Left colon (tissue), 2 donors: ENCODE measurements at regions not wholly inside any gene's neighbourhood (a gene's known extent, or its start where the extent isn't known, plus 50 kb on each side); places are given as distances from the start of the nearest gene placed in this dataset.

Experiments
- ATAC-seq: fragments of 200-7000 bp; cut with Tn5 transposase; one replicate; pipeline ENCODE4 v1.9.1; 2020; ENCODE audit warnings: mild to moderate bottlenecking, moderate library complexity
- DNase-seq, 2 donors: peaks; one replicate each; pipeline ENCODE4 v3.0.0-alpha.2; 2020
- intact Hi-C, 2 donors: fragments of 100-400 bp; cut with DNase I in 1 of 2; cut with micrococcal nuclease in 1 of 2; formaldehyde crosslinking; loops; one replicate each; pipeline versions ENCODE4 v1.11.2 to v1.14.0; 2022; cut with DNase I, micrococcal nuclease
- donor health status: DM: no; HTN: no; CAD: no.
- donor health status: DM: yes; HTN: yes; CAD: no.

DNA sequence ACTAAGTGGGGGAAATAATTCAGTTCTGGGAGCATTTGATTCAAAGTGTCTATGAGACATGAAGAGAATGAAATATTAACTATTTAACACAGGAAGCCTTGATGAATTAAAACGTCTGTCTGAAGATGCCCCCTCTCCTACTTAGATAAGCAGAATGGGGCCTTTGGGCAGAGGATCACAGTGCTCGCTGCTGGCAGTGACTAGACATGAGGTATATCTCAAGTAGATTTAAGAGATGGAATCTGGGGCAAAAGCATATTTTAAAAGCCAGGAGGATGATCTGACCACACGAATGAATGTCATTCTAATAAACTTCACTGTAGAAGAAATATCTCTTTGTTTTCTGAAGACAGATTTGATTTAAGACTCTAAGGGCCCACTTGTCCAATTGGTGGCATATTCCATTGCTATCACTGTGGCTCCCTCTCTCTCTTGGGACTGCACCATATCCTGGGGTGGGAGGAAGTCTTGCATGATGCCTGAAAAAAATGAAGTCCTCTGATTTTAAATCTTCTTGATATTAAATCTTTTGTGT is 254.0 kb downstream of the MAN2A1 start:
- ATAC-seq (no peak), DNase-seq (no peak)
- intact Hi-C loops = no loop called here

DNA sequence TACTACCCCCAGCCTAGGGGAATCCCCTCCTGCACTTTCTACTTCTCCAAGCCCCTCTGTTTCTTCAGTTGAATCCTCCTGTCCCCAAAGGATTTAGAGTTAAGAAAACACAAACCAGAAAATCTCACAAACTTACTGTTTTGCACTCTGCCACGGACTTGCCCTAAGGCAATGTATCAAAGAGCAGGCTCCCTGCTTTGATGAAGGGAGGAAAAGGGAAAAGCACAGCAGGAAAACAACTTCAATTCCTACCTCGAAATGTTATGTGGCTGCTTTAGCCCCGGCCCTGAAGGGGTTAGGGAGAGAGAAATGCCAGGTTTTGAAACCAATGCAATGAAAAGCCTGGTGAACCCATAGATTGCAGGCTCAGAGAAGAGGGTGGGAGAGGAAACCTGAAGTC is 254.7 kb downstream of the MAN2A1 start:
- intact Hi-C loops = no loop called here
- no peak for ATAC-seq

DNA sequence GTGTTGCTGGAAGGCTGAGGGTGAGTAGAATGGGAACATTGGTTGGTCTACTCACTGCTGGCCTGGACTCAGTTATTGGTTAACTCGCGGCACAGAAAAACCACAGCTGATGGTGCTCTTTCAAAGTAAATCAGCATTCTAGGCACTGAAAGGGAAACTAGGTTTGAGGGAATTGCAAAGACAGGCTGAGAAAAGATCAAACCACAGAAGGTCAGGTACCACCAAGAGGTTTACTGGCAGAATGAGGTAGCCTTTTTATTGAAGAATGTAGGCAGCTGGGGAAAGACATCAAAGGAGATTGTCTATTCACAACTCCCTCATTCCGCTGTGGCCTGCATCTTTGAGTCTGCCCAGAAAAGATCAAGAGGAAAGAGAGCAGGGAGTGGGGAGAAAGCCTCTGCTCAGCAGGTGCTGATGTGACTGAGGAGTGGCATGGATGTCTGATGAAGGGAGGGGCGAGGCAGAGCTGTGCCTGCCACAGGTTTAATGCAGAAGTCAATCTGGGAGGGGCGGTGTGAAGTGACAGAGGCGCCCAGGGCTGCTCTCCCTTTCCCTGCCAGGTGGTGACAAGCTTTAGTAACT is 255.5 kb downstream of the MAN2A1 start:
- no peak for ATAC-seq
- DNase-seq = no peak
- intact Hi-C loops = no loop called here

More for the DNA sequence above, 254.7 kb downstream of the MAN2A1 start:
- no peak for DNase-seq

DNA sequence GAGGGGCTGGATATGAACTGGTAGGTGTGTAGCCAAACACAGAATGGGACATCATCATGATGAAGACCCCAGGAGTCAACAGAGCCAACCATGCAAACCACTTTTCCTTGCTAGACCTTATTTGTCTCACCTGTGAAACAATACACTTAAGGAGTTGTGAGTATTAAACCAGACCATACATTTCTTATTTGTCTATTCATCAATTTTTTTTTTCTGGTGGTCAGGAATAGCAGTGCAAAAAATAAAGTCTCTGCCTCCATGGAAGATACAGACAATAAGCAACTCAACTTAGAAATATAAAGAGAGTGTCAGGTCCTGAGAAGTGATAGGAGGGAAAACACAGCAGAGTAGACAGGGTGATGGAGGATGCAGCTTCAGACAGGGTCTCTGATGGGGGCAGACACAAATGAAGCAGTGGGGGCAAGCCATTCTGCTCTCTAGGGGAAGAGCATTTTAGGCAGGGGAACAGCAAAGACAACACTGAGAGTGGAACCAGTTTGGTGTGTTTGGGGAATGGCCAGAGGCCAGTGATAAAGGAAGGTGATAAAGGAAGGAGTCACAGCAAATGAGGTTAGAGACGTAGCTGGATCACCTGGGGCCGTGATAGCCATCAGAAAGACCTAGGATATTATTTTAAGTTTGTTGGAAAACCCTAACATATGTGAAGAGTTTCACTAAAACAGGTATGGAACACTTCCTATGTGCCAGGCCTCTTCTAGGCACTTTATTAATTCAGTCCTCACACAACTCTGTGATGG is 256.2 kb downstream of the MAN2A1 start:
- intact Hi-C loops = no loop called here
- DNase-seq (no peak), ATAC-seq (no peak)

DNA sequence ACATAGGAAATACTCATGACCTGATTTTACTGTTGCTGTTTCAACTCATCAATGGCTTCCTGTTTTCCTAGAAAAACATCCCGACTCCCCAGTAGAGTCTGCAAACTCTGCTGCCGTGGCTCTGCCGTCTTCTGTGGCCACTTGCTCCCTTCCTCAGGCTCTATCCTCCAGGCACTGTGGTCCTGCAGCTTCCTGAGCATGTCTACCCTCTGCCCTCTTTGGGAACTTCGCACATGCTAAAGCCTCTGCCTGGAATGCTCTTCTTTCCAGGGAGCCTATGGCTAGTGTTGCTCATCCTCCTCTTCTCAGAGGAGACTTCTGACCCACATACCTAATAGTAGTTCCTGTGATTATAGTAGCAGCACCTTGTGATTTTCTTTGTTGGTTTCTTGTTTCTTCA is 256.9 kb downstream of the MAN2A1 start:
- no peak for ATAC-seq
- DNase-seq = no peak
- intact Hi-C loops = no loop called here

DNA sequence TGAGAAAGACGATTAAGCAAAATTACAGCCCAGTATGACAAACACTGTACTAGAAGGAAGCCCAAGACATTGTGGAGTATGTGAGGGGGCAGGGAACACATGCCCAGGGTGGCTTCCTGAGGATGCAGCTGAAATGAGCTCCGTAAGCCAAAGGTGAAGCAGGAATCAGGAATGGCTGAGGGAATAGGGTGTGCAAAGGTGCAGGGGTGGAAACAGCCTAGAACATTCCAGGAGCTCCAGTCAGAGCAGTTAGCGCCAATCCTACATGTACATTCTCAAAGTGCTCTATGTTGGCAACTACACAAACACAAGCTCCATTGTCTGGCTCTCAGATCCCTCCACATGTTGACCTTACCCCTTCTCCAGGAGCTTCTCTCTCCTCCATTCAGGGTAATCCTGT is 257.9 kb downstream of the MAN2A1 start:
- ATAC-seq = no peak
- DNase-seq = no peak
- intact Hi-C loops = no loop called here

DNA sequence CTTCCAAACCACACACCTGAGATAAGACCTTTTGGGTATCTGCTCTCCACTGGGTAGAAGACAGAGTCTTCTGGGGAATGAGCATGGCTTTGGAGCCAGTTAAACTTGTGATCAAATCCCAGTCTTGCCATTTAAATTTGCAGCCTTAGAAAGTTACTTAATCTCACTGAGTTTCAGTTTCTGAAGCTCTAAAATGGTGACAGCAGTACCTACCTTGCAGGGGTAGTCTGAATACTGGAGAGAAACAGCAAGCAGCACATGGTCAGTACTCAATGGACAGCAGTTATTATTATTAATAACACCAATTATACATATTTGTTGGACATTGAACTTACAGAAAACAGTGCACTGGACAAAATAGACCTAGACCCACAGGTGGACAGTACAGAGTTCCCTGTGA is 260.9 kb downstream of the MAN2A1 start:
- intact Hi-C loops = no loop called here
- ATAC-seq (no peak), DNase-seq (no peak)

DNA sequence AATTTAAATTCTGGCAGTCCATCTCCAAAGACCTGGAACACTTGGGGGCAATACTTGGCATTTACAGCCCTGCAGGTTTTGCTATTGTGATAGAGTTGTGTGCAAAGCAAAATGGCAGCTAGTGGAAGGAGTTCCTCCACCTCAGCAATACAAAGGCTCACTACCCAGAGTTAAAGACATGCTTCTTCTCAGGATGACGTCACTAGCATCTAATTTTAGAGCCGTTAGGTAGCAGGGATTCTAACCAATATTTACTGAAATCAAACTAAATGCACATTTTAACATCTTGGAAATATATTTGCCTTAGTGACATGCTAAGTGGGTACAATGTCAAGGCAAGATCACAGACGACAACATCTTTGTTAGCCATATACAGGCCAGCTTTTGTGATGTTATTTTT is 261.6 kb downstream of the MAN2A1 start:
- intact Hi-C loops = no loop called here
- ATAC-seq = no peak
- no peak for DNase-seq

DNA sequence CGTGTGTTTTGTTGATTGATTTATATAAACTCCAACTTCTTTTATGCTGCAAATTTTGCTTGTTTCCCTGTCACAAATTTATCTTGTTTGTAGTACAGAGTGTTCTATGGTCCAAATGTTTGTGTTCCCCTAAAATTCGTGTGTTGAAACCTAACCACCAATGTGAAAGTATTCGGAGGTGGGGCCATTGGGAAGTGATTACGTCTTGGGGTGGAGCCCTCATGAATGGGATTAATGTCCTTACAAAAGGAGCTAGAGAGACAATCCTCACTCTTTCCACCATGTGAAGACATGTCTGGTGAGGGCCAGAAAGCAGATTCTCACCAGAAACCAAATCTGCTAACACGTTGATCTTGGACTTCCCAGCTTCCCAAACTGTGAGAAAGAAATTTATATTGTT is 262.0 kb downstream of the MAN2A1 start:
- ATAC-seq = no peak
- DNase-seq = no peak
- intact Hi-C loops = no loop called here

DNA sequence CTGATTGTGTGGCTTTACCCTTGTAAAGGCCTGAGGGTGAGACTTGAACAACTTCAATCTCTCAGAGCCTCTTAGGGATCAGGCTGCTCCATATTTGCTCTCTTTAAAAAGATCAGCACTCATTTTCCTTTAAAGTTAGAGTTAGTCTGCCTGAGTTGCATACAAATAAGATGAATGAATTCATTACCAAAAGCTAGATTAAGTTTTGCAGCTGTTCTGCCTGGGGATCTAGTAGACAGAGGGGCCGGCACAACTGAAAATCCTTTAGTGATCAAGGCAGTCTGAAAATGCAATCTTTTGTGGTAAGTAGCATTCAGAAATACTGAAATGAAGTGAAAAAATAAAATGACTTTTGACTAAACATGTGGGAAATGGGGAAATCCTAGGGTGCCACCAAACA is 264.0 kb downstream of the MAN2A1 start:
- intact Hi-C loops = no loop called here
- DNase-seq (no peak), ATAC-seq (no peak)

DNA sequence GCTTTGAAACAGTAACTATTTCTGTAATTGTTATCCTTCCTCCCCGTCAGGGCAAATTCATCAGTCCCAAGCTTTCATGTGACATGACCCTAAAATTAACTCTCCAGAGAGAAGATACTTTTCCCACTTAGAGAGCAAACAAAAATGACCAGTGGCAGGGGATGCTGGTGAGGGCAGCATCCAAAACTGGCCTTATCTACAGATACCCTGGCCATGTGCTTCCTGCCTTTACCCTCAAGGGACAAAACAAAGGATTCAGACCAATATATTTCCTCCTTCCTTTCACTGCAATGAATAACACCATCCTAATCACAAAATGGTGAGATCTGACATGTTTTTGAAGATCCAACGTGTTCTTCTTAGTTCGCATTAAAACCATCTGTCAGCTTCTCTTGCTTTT is 267.2 kb downstream of the MAN2A1 start:
- DNase-seq (no peak), ATAC-seq (no peak)
- intact Hi-C loops = no loop called here

DNA sequence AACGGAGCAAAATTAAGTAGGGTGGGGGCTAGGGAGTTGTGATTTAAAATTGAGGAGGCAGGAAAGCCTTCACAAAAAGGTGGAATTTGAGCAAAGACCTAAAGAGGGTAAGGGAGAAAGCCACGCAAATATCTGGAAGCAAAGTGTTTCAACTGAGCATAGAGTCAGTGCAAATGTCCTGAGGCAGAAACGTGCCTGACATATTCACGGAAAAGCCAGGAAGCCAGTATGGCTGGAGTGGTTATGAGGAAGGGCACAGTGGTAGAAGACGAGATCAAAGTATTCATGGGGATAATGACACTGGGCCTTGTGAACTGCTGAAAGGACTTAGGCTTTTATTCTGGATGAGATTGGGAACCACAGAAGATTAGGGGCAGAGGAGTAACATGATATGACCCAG is 268.4 kb downstream of the MAN2A1 start:
- ATAC-seq = no peak
- DNase-seq = no peak
- intact Hi-C loops = no loop called here

DNA sequence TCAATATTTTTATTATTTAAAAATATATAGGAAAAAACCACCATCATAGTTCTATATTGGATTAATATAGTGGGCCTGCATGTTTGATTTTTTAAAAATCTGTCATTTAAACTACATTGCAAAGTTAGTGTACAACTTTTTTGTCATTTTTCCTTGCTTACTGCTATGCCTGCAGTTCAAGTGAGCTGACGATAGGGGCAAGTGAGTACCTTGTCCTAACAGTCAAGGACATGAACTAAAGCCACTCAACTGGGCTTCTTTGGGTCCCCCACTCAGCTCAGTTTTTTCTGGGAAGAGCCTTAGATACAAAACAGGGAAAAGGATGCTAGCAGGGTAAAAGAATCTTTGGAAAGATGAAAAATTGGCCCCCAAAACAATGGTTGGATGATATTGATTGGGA is 269.9 kb downstream of the MAN2A1 start:
- ATAC-seq = no peak
- intact Hi-C loops = no loop called here
- no peak for DNase-seq

DNA sequence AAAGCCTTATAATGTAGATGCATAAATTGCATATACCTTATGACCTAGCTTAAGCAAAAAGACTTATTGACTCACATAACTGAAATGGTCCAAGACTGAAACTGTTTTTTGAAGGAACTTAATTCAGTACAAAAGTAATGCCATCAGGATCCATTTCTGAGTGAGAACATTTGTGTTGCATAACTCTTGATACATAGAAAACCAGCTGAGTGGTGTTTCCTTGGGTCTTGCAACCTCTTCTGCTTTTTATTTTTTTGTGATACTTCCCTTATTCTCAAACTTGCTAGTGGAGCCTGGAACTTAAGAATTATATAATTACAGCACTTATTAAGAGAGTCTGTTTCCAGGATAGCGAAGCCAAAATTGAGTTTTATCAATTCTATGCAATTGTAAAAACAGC is 272.0 kb downstream of the MAN2A1 start:
- ATAC-seq (no peak), DNase-seq (no peak)
- intact Hi-C loops = no loop called here

DNA sequence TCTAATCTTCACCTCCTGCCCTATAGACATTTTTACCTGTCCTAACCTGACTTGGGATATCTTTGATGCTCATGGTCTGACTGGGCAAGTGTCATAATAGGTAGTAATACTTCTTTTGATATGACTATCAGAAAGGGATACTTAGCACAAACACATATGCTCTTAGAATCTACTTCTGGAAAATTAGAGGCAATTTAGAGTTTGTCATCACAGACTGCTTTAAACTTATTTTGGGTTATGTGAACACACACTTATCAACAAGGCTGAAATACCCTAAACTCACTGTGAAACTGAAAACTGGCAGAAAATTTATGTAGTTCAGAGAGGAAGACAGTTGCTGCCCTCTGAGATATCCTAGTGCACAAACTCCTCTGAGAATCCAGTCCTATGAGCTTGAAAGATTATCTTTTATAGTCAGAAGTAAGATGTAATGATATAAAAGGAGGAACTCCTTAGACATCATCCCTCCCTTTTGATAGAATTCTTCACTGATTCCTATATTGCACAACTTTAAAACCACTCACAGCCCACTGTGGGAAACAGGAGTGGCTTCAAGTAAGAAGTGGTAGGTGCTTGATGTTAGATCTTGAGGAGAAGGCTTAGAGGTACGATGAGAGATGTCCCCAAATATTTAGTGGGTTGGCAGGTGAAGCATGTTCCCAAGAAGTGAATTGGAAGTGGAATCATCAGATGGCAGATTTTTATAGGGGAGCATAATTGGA is 273.3 kb downstream of the MAN2A1 start:
- ATAC-seq (no peak), DNase-seq (no peak)

DNA sequence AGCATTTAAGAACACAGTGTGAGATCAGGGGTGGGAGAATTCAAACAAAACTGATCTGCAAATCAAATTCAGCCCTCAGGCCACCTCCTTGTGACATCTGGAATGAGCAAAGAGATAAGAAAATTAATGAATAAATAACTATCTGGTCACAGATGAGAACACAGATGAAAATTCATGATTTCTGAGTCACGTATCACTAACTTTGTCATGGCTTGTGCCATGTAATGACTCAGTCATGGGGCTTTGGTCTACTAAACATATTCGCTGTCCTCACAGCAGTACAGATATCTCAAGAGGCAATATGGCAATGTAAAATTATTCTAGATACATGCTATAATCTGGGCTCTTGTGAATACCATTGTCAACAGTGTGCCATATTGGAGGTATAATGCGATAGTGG is 274.4 kb downstream of the MAN2A1 start:
- intact Hi-C loops = no loop called here
- no peak for ATAC-seq
- DNase-seq = no peak

More for the DNA sequence above, 273.3 kb downstream of the MAN2A1 start:
- intact Hi-C loops = no loop called here

DNA sequence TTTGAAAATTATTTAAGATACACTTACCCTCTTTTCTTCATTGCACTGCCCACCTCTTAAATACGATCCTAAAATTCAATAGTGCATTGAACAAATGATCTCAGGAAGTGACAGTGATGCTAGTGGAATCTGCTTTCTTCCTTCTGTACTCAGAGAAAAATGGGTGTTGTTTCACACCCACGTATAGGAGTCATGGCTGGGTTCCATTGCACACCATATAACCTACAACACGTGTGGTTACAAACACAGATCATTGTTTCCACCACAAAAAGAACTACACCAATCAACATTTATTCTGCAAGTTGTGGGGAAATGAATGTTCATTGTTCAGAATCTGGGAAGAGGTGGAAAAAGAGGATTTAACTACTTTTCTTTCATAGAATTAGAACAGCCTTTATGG is 275.9 kb downstream of the MAN2A1 start:
- no peak for ATAC-seq
- intact Hi-C loops = no loop called here
- DNase-seq = no peak

DNA sequence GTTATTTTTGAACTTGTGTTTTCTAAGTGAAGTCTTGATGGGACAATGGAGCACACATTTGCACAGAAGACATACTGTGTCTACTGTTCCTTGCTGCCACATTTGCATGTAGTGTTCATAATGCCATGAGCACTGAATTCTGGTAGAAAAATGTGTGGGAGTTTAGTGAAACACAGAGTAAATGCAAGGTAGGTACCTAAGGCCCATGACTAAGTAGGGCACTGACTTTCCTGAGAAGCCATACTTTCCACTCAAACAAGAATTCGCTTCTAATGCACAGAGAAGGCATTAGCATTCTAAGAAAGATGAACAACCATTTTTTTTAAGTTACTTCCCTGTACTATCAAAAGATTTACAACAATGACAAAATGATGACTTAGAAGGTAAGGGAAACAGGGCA is 282.2 kb downstream of the MAN2A1 start:
- no peak for DNase-seq
- intact Hi-C loops = no loop called here

DNA sequence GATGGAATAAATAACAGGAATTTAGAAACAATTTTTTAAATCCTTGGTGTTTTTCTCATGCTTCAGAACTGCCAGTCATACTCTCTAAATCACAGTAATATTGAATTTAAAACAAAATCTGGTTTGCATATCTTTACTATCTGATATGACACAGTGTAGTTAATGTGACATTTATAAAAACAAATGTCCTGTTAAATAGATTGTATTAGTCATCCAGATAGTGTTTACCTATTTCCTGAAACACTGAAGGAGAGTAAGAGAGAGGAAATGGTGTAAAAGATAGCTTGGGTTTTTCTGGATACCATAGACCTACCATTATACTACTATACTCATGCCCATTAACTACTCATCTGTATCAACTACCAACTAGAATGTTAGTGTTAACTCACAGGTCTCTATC is 292.3 kb downstream of the MAN2A1 start:
- no peak for ATAC-seq
- DNase-seq = no peak
- intact Hi-C loops = no loop called here

More for the DNA sequence above, 282.2 kb downstream of the MAN2A1 start:
- no peak for ATAC-seq

DNA sequence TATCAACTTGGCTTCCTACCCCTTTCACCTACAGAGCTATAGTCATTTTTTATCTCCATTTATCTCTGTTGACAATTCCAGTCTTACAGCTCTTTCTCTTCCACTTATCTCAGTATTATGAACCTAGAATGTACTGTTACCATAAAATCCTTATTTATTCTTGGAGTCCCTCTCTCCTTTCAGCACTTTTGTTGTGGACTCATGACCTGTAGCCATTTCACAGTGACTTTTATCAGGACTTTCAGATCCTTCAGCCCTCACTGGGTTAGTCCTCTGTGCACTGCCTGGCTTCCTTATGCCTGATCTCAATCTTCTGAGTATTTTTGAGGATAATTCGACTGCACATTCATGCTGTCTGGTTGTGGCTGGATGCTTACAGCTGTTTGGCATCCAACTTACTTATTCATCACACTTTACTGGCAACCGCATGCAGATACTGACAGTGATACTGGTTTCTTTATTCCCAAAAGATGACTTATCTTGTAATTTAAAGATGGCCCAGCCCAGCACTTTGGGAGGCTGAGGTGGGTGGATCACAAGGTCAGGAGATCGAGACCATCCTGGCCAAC is 293.3 kb downstream of the MAN2A1 start:
- intact Hi-C loops = no loop called here
- no peak for DNase-seq
- no peak for ATAC-seq
